Duodenal mucosa (tissue), 2 donors: ENCODE measurements at regions not wholly inside any gene's neighbourhood (a gene's known extent, or its start where the extent isn't known, plus 50 kb on each side); places are given as distances from the start of the nearest gene placed in this dataset.

Experiments used
- H3K27ac ChIP-seq: one replicate; pipeline ENCODE4 v1.7.0; 2013; ENCODE audit warnings: low read depth, low read length
- H3K27me3 ChIP-seq, 2 donors: one replicate each; pipeline ENCODE4 v1.7.0; 2013; ENCODE audit warnings: low read length in 2 of 2, control low read depth in 1 of 2; ENCODE audit not compliant: insufficient read depth in 2 of 2, control insufficient read depth in 1 of 2
- H3K36me3 ChIP-seq, 2 donors: one replicate each; pipeline ENCODE4 v1.7.0; 2013; ENCODE audit warnings: low read length in 2 of 2, control low read depth in 1 of 2; ENCODE audit not compliant: insufficient read depth in 2 of 2, control insufficient read depth in 1 of 2
- H3K4me1 ChIP-seq, 2 donors: one replicate each; pipeline ENCODE4 v1.7.0; 2013; ENCODE audit warnings: low read length in 2 of 2, control low read depth in 1 of 2; ENCODE audit not compliant: insufficient read depth in 2 of 2, control insufficient read depth in 1 of 2
- H3K4me3 ChIP-seq, 2 donors: one replicate each; pipeline ENCODE4 v1.7.0; 2013; ENCODE audit warnings: low read length in 2 of 2, low read depth in 1 of 2
- H3K9ac ChIP-seq, 2 donors: one replicate each; pipeline ENCODE4 v1.7.0; 2013; ENCODE audit warnings: low read length in 2 of 2, low read depth in 1 of 2
- H3K9me3 ChIP-seq, 2 donors: one replicate each; pipeline ENCODE4 v1.7.0; 2013; ENCODE audit warnings: low read length in 2 of 2, control low read depth in 1 of 2; ENCODE audit not compliant: control insufficient read depth in 1 of 2

DNA sequence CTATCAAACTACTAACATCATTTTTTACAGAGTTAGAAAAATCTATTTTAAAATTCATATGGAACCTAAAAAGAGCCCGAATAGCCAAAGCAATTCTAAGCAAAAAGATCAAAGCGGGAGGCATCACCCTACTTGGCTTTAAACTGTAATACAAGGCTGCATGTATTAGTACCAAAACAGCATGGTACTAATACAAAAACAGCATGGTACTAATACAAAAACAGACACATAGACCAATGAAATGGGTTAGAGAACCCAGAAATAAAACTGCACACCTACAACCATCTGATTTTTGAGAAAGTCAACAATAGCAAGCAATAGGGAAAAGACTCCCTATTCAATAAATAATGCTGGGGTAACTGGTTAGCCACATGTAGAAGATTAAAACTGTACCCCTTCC lies 640.7 kb downstream of the IRS1 start:
- Histone ChIP-seq H3K4me1 (no peaks in the 10 kb centered on the region), H3K4me3 (no peak overlapping the region), H3K9ac (no peak overlapping the region), H3K36me3 (no peaks in the 10 kb centered on the region), H3K9me3 (no peaks in the 10 kb centered on the region), H3K27me3 (no peaks in the 10 kb centered on the region), H3K27ac (no peak overlapping the region)

DNA sequence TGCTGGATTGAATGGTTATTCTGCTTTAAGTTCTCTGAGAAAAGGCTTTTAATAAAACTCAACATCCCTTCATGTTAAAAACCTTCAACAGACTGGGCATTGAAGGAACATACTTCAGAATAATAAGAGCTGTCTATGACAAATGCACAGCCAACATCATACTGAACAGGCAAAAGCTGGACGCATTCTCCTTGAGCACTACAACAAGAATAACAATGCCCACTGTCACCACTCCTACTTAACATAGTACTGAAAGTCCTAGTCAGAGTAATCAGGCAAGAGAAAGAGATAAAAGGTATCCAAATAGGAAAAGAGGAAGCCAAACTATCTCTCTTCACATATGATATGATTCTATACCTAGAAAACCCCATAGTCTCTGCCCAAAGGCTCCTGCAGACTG lies 641.4 kb downstream of the IRS1 start:
- Histone ChIP-seq H3K4me1 (no peaks in the 10 kb centered on the region), H3K9me3 (no peaks in the 10 kb centered on the region), H3K9ac (no peak overlapping the region), H3K27ac (no peak overlapping the region), H3K4me3 (no peak overlapping the region), H3K27me3 (no peaks in the 10 kb centered on the region), H3K36me3 (no peaks in the 10 kb centered on the region)

DNA sequence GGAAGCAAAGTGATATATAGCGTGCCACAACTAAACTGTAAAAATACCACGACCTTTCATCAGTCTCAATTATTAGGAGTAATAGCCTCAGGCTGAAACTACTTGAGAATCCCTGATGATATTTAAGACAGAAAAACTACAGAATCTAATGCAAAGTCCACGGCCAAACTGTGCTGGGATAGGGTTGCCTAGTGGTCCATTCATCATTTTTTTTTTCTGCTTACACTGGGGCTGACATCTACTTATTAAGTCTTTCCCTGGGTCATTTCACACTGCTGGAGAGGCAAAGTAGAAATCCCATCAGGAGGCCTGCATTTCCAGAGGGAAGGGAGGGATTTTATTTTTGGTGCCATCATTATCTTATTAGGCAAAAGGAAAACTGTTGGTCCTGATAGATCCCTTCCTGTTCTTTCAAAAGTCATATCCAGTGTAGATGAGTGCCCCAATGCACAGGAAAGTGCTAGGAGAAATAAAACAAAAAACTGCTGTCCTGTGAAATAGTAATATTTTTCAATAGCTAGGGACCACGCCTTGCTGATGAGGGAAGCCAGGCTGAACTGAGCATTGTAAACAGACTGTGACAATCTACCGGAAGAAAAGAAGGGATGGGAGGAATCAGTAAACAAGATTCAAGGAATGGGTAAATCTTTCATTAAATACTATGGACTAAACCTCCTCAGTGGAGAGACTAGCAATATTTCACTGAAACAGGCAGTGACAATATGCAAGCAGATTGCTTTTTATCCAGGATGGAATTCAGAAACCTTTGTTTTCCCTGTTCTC lies 644.3 kb downstream of the IRS1 start:
- no peaks in the 10 kb centered on the region for H3K36me3 ChIP-seq
- H3K9ac ChIP-seq, result no peak overlapping the region
- H3K4me3 ChIP-seq, result no peak overlapping the region
- no peak overlapping the region for H3K27ac ChIP-seq
- no peaks in the 10 kb centered on the region for H3K4me1 ChIP-seq
- no peaks in the 10 kb centered on the region for H3K9me3 ChIP-seq
- no peaks in the 10 kb centered on the region for H3K27me3 ChIP-seq

DNA sequence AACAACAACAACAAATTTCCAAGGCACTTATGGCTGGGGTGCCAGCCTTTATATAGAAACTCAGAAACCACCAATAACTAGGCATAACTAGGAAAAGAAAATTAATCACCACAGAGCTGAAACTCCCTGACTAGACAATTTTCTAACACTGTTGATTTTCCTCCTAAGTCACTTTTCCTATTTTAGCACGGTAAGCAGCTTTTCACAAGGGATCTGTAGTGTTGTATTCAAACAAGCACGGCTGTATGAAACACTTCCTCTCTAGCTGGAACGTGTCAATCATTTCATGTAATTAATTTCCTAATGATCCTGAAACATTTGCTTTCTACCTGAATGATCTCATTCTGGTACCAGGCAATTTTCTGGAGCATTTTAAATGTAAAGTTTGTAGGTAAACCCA lies 645.0 kb downstream of the IRS1 start:
- Histone ChIP-seq H3K4me3 (no peak overlapping the region), H3K36me3 (no peaks in the 10 kb centered on the region), H3K27me3 (no peaks in the 10 kb centered on the region), H3K9me3 (no peaks in the 10 kb centered on the region), H3K9ac (no peak overlapping the region), H3K4me1 (no peaks in the 10 kb centered on the region), H3K27ac (no peak overlapping the region)

DNA sequence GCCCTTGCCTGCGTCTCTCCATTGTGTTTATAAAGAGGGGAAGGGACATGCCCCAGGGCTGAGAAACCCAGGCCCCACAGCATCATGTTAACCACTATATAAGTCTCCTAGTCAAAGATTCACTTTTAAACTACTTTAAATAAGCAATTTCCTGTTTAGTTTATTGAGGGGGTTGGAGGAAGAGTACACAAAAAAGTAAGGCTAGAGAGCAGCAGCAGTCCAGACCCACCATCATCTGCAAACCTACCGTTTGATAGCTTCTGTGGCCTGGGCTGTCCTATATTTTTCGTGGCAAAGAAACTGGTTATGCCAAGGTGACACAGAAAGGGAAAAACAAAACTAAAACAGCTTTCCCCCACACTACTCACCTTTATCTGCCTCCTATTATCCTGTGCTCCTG lies 646.1 kb downstream of the IRS1 start:
- Histone ChIP-seq H3K36me3 (no peaks in the 10 kb centered on the region), H3K9ac (no peak overlapping the region), H3K27me3 (no peaks in the 10 kb centered on the region), H3K4me1 (no peaks in the 10 kb centered on the region), H3K27ac (no peak overlapping the region), H3K4me3 (no peak overlapping the region), H3K9me3 (no peaks in the 10 kb centered on the region)

DNA sequence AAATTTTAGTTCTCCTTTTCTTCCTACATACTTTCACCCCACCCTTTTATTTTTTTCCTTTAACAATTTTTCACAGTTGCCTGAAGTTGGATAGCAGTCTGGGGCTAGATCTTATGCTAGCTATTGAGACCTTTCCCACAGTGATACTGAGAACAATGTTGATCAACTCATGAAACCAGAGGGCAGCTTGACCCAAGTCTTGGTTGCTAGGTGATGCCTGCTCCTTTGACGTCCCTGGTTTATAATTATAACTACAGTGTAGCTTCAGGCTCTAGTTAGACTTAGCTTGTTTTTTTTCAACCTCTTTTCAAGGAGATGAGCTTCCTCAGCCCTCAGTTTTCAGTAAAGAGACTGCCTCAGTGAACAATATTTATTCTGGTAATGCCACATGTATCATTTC lies 648.5 kb downstream of the IRS1 start:
- H3K27ac ChIP-seq, result no peak overlapping the region
- H3K27me3 ChIP-seq, result no peaks in the 10 kb centered on the region
- H3K9me3 ChIP-seq, result no peaks in the 10 kb centered on the region
- H3K4me1 ChIP-seq, result no peaks in the 10 kb centered on the region
- no peaks in the 10 kb centered on the region for H3K36me3 ChIP-seq
- H3K9ac ChIP-seq, result no peak overlapping the region
- H3K4me3 ChIP-seq, result no peak overlapping the region

DNA sequence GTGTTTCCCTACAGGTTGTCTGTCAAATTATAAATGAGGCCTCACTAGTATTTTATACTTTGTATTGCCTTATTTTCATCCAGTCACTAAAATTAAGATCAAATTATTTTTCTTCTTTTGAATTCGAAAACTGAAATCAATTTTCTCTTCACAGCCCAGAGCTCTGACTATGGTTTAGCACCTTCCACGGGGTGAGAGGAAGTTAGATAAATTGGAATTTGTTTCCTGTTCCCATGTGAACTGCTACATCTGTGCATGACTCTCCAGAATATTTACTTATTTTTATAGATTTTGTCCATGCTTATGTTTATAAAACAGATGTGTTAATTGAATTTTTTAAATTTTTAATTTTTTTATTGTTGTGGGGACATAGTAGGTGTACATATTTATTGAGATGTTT lies 656.5 kb downstream of the IRS1 start:
- H3K27me3 ChIP-seq, result no peaks in the 10 kb centered on the region
- no peak overlapping the region for H3K27ac ChIP-seq
- no peak overlapping the region for H3K9ac ChIP-seq
- H3K4me1 ChIP-seq, result no peaks in the 10 kb centered on the region
- no peaks in the 10 kb centered on the region for H3K9me3 ChIP-seq
- no peaks in the 10 kb centered on the region for H3K36me3 ChIP-seq
- H3K4me3 ChIP-seq, result no peak overlapping the region

DNA sequence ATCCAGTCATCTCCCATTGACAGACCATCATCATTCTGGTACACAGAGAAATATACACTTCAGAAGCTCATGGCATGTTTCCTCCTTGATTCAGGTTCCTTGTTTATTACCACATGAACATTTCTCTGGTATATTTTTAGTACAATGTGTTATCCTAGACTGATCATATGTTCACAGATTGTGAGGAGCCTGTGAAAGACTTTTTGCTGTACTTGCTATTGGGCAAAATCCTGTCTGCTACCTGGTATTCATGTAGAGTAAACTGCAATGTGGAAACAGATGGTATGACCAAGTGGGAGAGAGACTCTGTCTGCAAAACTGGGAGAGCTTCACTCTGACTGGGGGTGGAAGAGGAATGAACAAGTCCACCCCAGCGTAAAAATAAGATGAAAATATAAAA lies 657.2 kb downstream of the IRS1 start:
- H3K9me3 ChIP-seq, result no peaks in the 10 kb centered on the region
- no peak overlapping the region for H3K4me3 ChIP-seq
- no peaks in the 10 kb centered on the region for H3K27me3 ChIP-seq
- no peaks in the 10 kb centered on the region for H3K36me3 ChIP-seq
- H3K9ac ChIP-seq, result no peak overlapping the region
- peaks cover 0 to 1% of the 10 kb centered on the region in 2 donors for H3K4me1 ChIP-seq
- H3K27ac ChIP-seq, result no peak overlapping the region

DNA sequence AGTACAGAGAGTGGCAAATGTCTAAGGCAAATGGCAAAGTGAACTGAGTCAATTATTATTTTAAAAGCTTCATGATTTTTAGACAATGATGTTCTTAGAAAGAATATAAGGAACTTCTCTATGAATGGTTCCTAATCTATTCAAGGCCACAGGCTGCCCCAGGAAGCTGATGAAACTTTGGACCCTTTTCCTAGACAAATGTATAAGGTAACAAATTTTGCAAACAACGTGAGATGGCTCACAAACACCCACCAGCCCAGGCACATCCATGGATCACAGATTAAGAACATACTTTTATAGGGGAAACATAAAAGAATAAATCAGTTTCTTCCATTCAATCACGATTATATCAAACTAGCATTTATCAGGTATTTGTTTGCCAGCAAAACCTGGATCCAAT lies 659.0 kb downstream of the IRS1 start:
- Histone ChIP-seq H3K27me3 (no peaks in the 10 kb centered on the region), H3K4me1 (peaks cover 0 to 6% of the 10 kb centered on the region in 2 donors), H3K9me3 (no peaks in the 10 kb centered on the region), H3K36me3 (no peaks in the 10 kb centered on the region), H3K9ac (no peak overlapping the region), H3K4me3 (no peak overlapping the region), H3K27ac (no peak overlapping the region)

DNA sequence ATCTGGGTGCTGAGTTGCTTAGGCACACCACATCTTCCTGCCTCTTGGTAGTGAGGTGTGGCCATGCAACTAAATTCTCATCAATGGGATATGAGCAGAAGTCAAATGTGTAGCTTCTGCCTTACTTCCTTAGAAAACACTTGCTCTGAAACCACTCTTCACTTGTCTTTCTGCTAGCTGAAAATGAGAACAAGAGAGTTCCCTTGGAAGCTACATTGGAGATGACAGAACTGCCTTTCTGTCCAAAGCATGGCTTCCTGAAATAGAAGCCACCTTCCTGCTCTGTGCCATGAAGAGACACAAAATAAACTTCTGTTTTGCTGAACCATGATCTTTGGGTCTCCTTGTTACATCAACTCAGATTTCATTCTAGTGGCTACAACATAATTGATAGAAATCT lies 659.9 kb downstream of the IRS1 start:
- Histone ChIP-seq H3K36me3 (no peaks in the 10 kb centered on the region), H3K4me3 (no peak overlapping the region), H3K9me3 (no peaks in the 10 kb centered on the region), H3K9ac (no peak overlapping the region), H3K27ac (no peak overlapping the region), H3K27me3 (no peaks in the 10 kb centered on the region), H3K4me1 (peaks cover 0 to 6% of the 10 kb centered on the region in 2 donors)
